PC-9 (cell line): ENCODE measurements at regions not wholly inside any gene's neighbourhood (a gene's known extent, or its start where the extent isn't known, plus 50 kb on each side); places are given as distances from the start of the nearest gene placed in this dataset.

Experiments used
- BruUV-seq: library from RNA; stranded (reverse); fragments of 400-500 nt; replicated peaks from 2 replicates; lab custom pipeline; 2021; lab: Mats Ljungman, UMichigan
- CTCF ChIA-PET: fragments of 300-600 bp; sonication (Branson Sonifier 250); formaldehyde crosslinking; loops from one replicate; lab custom pipeline; 2022; ENCODE audit warnings: antibody characterized with exemption; lab: Charles Lee
- POLR2A ChIA-PET: fragments of 300-600 bp; sonication (Branson Sonifier 250); formaldehyde crosslinking; loops from one replicate; lab custom pipeline; 2022; ENCODE audit warnings: antibody characterized with exemption; ENCODE audit not compliant: unreplicated experiment; lab: Charles Lee
- DNase-seq, 2 experiments: peaks; one replicate each; pipeline versions ENCODE4 v3.0.0 to v3.0.0-alpha.2; 2015 to 2022; ENCODE audit warnings: mixed read lengths in 1 of 2
- H2AFZ ChIP-seq: fragments of 200-600 bp; sonication (generic); 2 replicates; pipeline ENCODE4 v1.8.1; 2017; ENCODE audit warnings: antibody characterized with exemption
- H3F3A ChIP-seq: fragments of 200-600 bp; sonication (generic); 2 replicates; pipeline ENCODE4 v1.8.1; 2017; ENCODE audit warnings: antibody characterized with exemption, mild to moderate bottlenecking, low read depth; ENCODE audit not compliant: insufficient read depth
- H3K27ac ChIP-seq: fragments of 200-600 bp; sonication (generic); 2 replicates; pipeline ENCODE4 v1.6.1; 2016; ENCODE audit warnings: mixed run types
- H3K27me3 ChIP-seq: fragments of 200-600 bp; sonication (generic); 2 replicates; pipeline ENCODE4 v1.6.1; 2016; ENCODE audit warnings: low read depth, mixed run types; ENCODE audit not compliant: insufficient read depth
- H3K36me3 ChIP-seq: fragments of 200-600 bp; sonication (generic); 2 replicates; pipeline ENCODE4 v1.6.1; 2016; ENCODE audit warnings: low read depth, mixed run types
- H3K4me1 ChIP-seq: fragments of 200-600 bp; sonication (generic); replicated peaks from 2 replicates; pipeline ENCODE4 v1.6.1; 2016; ENCODE audit warnings: mixed run types; ENCODE audit not compliant: insufficient read depth
- H3K4me2 ChIP-seq: fragments of 200-600 bp; sonication (generic); 2 replicates; pipeline ENCODE4 v1.6.1; 2017; ENCODE audit warnings: mixed run types
- H3K4me3 ChIP-seq: fragments of 200-600 bp; sonication (generic); 2 replicates; pipeline ENCODE4 v1.6.1; 2016; ENCODE audit warnings: mixed run types
- H3K79me2 ChIP-seq: fragments of 200-600 bp; sonication (generic); 2 replicates; pipeline ENCODE4 v1.6.1; 2017; ENCODE audit warnings: low read depth, mixed run types
- H3K9me2 ChIP-seq: fragments of 200-600 bp; sonication (generic); 2 replicates; pipeline ENCODE4 v1.8.1; 2017; ENCODE audit warnings: mild to moderate bottlenecking; ENCODE audit not compliant: insufficient read depth
- H3K9me3 ChIP-seq: fragments of 200-600 bp; sonication (generic); 2 replicates; pipeline ENCODE4 v1.8.1; 2016; ENCODE audit warnings: low read depth; ENCODE audit not compliant: insufficient read depth
- H4K20me1 ChIP-seq: fragments of 200-600 bp; sonication (generic); 2 replicates; pipeline ENCODE4 v1.8.1; 2017; ENCODE audit not compliant: insufficient read depth
- CTCF ChIP-seq: fragments of 200-600 bp; sonication (generic); conservative IDR thresholded peaks from 2 replicates; pipeline ENCODE4 v1.6.1; 2017; ENCODE audit warnings: mixed run types, antibody characterized with exemption, mild to moderate bottlenecking, moderate library complexity
- EZH2 ChIP-seq: fragments of 200-600 bp; sonication (generic); IDR thresholded peaks from 2 replicates; pipeline ENCODE4 v1.8.0; 2017; ENCODE audit warnings: antibody characterized with exemption, low read depth
- intact Hi-C: fragments of 100-400 bp; cut with micrococcal nuclease; formaldehyde crosslinking; loops from one replicate; pipeline ENCODE4 v1.10.0; 2022; ENCODE audit not compliant: unreplicated experiment

- intact Hi-C loops, result no loop called here
- H3K79me2 ChIP-seq, result no peaks in the 10 kb centered on the region
- no peaks in the 10 kb centered on the region for H3K36me3 ChIP-seq
- peak in 1 of 2 experiments; percentile 24 for DNase-seq
- no peak for TF ChIP-seq CTCF
- TF ChIP-seq EZH2, result no peak
- no peak overlapping the region for H3K4me3 ChIP-seq
- no peak overlapping the region for H2AFZ ChIP-seq
- H3K4me1 ChIP-seq, result peaks cover 8% of the 10 kb centered on the region; the same call in 1 of the 2 replicates
- no peaks in the 10 kb centered on the region; the same call in 1 of the 2 replicates for H3K9me3 ChIP-seq
- BruUV-seq, result no TSS peak
- POLR2A ChIA-PET, result no interaction called here
- no peaks in the 10 kb centered on the region for H3F3A ChIP-seq
- H3K27me3 ChIP-seq, result no peaks in the 10 kb centered on the region
- no peaks in the 10 kb centered on the region for H3K9me2 ChIP-seq
- H4K20me1 ChIP-seq, result no peaks in the 10 kb centered on the region
- no peak overlapping the region for H3K4me2 ChIP-seq
- CTCF ChIA-PET, result no interaction called here
- H3K27ac ChIP-seq, result no peak overlapping the region
Measured at GRCh38 chr4:38565271-38566199, 98.5 kb upstream of the KLF3 start.

GRCh38 chr4:38566806-38567398 lies 97.1 kb upstream of the KLF3 start:
- Histone ChIP-seq H3K9me3 (no peaks in the 10 kb centered on the region; the same call in 1 of the 2 replicates), H3K27me3 (no peaks in the 10 kb centered on the region), H3F3A (no peaks in the 10 kb centered on the region), H3K4me1 (peaks cover 8% of the 10 kb centered on the region; the same call in 1 of the 2 replicates), H3K9me2 (no peaks in the 10 kb centered on the region), H3K36me3 (no peaks in the 10 kb centered on the region), H3K79me2 (no peaks in the 10 kb centered on the region), H3K27ac (no peak overlapping the region; the same call in 1 of the 2 replicates), H4K20me1 (no peaks in the 10 kb centered on the region), H3K4me2 (no peak overlapping the region), H3K4me3 (no peak overlapping the region), H2AFZ (no peak overlapping the region)
- CTCF ChIA-PET, result no interaction called here
- DNase-seq, result no peak
- no TSS peak for BruUV-seq
- TF ChIP-seq CTCF, result no peak
- TF ChIP-seq EZH2, result no peak
- POLR2A ChIA-PET, result interaction anchor here (0.6 kb wide), 1 partner anchor 968 kb away, joined by 5 read pairs; no protein-coding TSS in a partner anchor
- intact Hi-C loops, result no loop called here

GRCh38 chr4:38567457-38567856 lies 96.5 kb upstream of the KLF3 start:
- intact Hi-C loops, result no loop called here
- no peaks in the 10 kb centered on the region; the same call in 1 of the 2 replicates for H3K9me3 ChIP-seq
- TF ChIP-seq EZH2 (no peak), CTCF (no peak)
- DNase-seq, result peak in 1 of 2 experiments; percentile 41
- no peak overlapping the region; the same call in 1 of the 2 replicates for H3K27ac ChIP-seq
- H3F3A ChIP-seq, result no peaks in the 10 kb centered on the region
- H3K36me3 ChIP-seq, result no peaks in the 10 kb centered on the region
- no peak overlapping the region; the same call in 1 of the 2 replicates for H2AFZ ChIP-seq
- no peaks in the 10 kb centered on the region for H3K9me2 ChIP-seq
- POLR2A ChIA-PET, result interaction anchor here (0.6 kb wide), 1 partner anchor 968 kb away, joined by 5 read pairs; no protein-coding TSS in a partner anchor
- H3K4me3 ChIP-seq, result no peak overlapping the region
- no peaks in the 10 kb centered on the region for H3K27me3 ChIP-seq
- peak overlapping the region; percentile 24 for H3K4me2 ChIP-seq
- H4K20me1 ChIP-seq, result no peaks in the 10 kb centered on the region
- CTCF ChIA-PET, result no interaction called here
- no peaks in the 10 kb centered on the region for H3K79me2 ChIP-seq
- H3K4me1 ChIP-seq, result peaks cover 8% of the 10 kb centered on the region; the same call in 1 of the 2 replicates
- BruUV-seq, result no TSS peak
